ENCODE measurements at regions not wholly inside any gene's neighbourhood (a gene's known extent, or its start where the extent isn't known, plus 50 kb on each side); places are given as distances from the start of the nearest gene placed in this dataset.
A peak's percentile ranks its signal among the peaks of the same experiment; 100 is the strongest.

DNA sequence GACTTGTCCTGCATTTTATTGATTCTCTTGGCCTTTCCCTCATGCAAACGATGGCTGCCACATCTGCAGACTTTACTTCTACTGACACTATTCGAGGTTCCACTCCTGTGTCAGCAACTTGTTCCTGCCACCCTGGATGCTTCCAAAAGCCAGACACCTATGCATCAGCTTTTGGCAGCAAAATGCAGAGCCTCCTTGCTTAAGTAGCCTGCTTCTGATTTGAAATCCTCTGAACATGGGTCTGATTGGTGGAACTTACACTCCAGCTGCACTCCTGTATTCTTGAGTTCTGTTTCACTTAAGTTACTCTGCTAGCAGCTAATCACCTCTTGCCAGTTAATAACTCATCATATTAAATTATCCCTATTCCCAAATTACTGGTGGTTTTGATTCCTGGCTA lies 152.1 kb upstream of the FMN2 start:
- no peak for DNase-seq (ENCODE audit: extremely low read depth, low read depth)
- no peak for TF ChIP-seq CTCF (IDR thresholded peaks at IDR 0.05; ENCODE audit: low read depth, low read length, missing control alignments)
- no peak overlapping the region for H3K4me3 ChIP-seq (replicated peaks; ENCODE audit: low read depth, low read length)

DNA sequence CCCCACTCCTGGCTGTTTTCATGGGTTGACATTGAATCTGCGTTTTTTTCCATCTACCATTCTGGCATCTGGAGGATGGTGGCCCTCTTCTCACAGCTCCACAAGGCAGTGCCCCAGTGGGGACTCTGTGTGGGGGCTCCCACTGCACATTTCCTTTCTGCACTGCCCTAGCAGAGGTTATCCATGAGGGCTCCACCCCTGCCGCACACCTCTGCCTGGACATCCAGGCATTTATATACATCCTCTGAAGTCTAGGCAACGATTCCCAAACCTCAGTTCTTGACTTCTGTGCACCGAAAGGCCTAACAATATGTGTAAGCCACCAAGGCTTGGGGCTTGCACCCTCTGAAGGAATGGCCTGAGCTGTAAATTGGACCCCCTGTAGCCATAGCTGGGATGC lies 147.9 kb upstream of the FMN2 start:
- H3K4me3 ChIP-seq (replicated peaks; ENCODE audit: low read depth, low read length): no peak overlapping the region
- DNase-seq (ENCODE audit: extremely low read depth, low read depth): no peak
- TF ChIP-seq CTCF (IDR thresholded peaks at IDR 0.05; ENCODE audit: low read depth, low read length, missing control alignments): no peak

DNA sequence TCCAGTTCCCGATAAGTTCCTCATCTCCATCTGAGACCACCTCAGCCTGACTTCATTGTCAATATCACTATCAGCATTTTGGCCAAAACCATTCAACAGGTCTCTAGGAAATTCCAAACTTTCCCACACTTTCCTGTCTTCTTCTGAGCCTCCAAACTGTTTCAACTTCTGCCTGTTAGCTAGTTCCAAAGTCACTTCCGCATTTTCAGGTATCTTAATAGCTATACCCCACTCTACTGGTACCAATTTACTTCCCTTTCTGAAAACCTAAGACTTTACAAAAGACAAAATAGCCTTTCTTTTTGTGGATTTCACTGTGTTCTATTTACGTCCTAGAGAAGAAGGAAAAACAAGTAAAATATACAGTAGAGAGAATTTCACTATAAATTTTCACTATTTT lies 147.0 kb upstream of the FMN2 start:
- H3K4me3 ChIP-seq (replicated peaks; ENCODE audit: low read depth, low read length): no peak overlapping the region
- DNase-seq (ENCODE audit: extremely low read depth, low read depth): no peak
- no peak for TF ChIP-seq CTCF (IDR thresholded peaks at IDR 0.05; ENCODE audit: low read depth, low read length, missing control alignments)

GRCh38 chr1:239947801-239948200 lies 143.9 kb upstream of the FMN2 start:
- no peak overlapping the region for H3K4me3 ChIP-seq (replicated peaks; ENCODE audit: low read depth, low read length)
- DNase-seq (ENCODE audit: extremely low read depth, low read depth): no peak
- no peak for TF ChIP-seq CTCF (IDR thresholded peaks at IDR 0.05; ENCODE audit: low read depth, low read length, missing control alignments)

DNA sequence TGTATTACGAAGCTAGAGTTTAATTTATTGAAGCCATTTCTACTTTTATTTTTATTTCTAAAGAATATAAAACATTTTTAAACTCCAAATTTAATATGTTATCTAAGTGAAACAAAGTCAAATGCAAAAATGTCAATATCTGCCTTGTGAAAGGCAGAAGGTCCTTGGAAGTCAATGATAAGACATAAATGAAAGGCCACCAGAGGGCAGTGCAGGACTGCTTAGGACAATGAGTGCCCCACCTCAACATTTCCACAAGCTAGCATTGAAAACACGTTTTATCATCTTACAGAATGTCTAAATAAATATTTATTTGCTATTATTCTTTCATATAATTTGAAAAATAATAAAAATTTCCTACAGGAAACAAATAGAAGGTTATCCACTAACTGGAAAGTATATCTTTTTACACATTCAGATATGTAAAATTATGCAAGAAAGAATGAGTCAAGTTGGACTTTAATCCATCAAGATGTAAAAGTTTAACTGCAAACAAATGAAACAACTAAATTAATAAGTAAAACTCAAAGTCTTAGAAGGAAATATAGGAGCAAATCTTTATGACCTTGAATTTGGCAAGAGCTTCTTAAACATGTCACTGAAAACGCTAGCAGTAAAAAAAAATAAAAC lies 140.1 kb upstream of the FMN2 start:
- peak; percentile 35 for DNase-seq (ENCODE audit: extremely low read depth, low read depth)
- TF ChIP-seq CTCF (IDR thresholded peaks at IDR 0.05; ENCODE audit: low read depth, low read length, missing control alignments): peak; percentile 69
- no peak overlapping the region for H3K4me3 ChIP-seq (replicated peaks; ENCODE audit: low read depth, low read length)

- H3K4me3 ChIP-seq (replicated peaks; ENCODE audit: low read depth, low read length): no peak overlapping the region
- peak; percentile 63 for TF ChIP-seq CTCF (IDR thresholded peaks at IDR 0.05; ENCODE audit: low read depth, low read length, missing control alignments)
- DNase-seq (ENCODE audit: extremely low read depth, low read depth): no peak
These were observed 139.1 kb upstream of the FMN2 start for GRCh38 chr1:239952348-239953308.

Data from HFF-Myc (cell line).